Thyroid gland (tissue), 4 donors: ENCODE measurements at regions not wholly inside any gene's neighbourhood (a gene's known extent, or its start where the extent isn't known, plus 50 kb on each side); places are given as distances from the start of the nearest gene placed in this dataset.

Source experiments
- CTCF ChIP-seq, 6 experiments: fragments of 200-600 bp in 3 of 6; fragments of 450-650 bp in 3 of 6; sonication (generic) in 3 of 6; IDR thresholded peaks; one replicate each; pipeline ENCODE4 v1.5.1; 2016 to 2019; ENCODE audit warnings: antibody characterized with exemption in 6 of 6, mild to moderate bottlenecking in 2 of 6, inconsistent platforms in 1 of 6, moderate library complexity in 1 of 6
- POLR2A ChIP-seq, 2 donors: fragments of 450-650 bp; IDR thresholded peaks; one replicate each; pipeline ENCODE4 v1.6.1; 2017; ENCODE audit warnings: antibody characterized with exemption in 2 of 2, mild to moderate bottlenecking in 2 of 2, moderate library complexity in 1 of 2

GRCh38 chr2:158743879-158744278 is 51.2 kb upstream of the DAPL1 start:
- TF ChIP-seq CTCF (IDR thresholded peaks at IDR 0.05) = no peak
- TF ChIP-seq POLR2A (IDR thresholded peaks at IDR 0.05) = no peak
